ENCODE measurements at regions not wholly inside any gene's neighbourhood (a gene's known extent, or its start where the extent isn't known, plus 50 kb on each side); places are given as distances from the start of the nearest gene placed in this dataset.

GRCh38 chr6:92169506-92169905 is 1249.9 kb downstream of the EPHA7 start:
- no peaks in the 10 kb centered on the region for H3K36me3 ChIP-seq (ENCODE audit: control insufficient read depth in 3 of 3, insufficient read depth in 2 of 3, low read depth in 1 of 3, low read length in 3 of 3)
- DNase-seq, result no peak
- no peaks in the 10 kb centered on the region for H3K27me3 ChIP-seq (ENCODE audit: control insufficient read depth in 3 of 3, insufficient read depth in 3 of 3, low read length in 3 of 3)
- no peak for FAIRE-seq
- H3K4me1 ChIP-seq (ENCODE audit: control insufficient read depth in 3 of 3, insufficient read depth in 2 of 3, low read depth in 1 of 3, low read length in 2 of 3), result no peaks in the 10 kb centered on the region
- no peak overlapping the region for H3K27ac ChIP-seq (ENCODE audit: low read depth in 1 of 3, low read length in 2 of 3)
- no peak overlapping the region for H3K4me3 ChIP-seq (ENCODE audit: low read depth in 1 of 3, low read length in 3 of 3)
- H3K9me3 ChIP-seq (ENCODE audit: control insufficient read depth in 2 of 2, insufficient read depth in 1 of 2, low read depth in 1 of 2, low read length in 1 of 2), result no peaks in the 10 kb centered on the region
- 79 to 94% (median 87%) methylated on average over 1 of the region's 1 CpG for WGBS, 3 donors

DNA sequence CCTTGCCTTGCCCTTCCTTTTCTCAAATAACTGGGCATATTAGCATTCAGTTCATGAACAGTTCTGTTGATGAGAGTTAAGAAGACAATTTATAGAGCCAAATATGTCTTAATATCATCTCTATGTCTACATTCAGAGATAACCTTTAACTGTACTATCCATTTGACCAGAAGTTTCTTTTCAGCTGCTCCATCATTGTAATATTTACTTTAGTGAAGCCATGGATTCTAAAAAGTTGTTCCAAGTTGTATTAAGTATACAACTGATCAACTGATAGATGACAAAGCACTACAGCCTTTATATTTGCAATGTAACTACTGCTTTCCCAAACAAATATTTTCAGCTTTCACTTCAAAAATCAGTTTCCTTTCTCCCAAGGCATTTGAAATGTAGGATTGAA is 1252.7 kb downstream of the EPHA7 start:
- H3K4me3 ChIP-seq (ENCODE audit: low read depth in 1 of 3, low read length in 3 of 3), result no peak overlapping the region
- H3K27me3 ChIP-seq (ENCODE audit: control insufficient read depth in 3 of 3, insufficient read depth in 3 of 3, low read length in 3 of 3), result no peaks in the 10 kb centered on the region
- DNase-seq (no peak), FAIRE-seq (no peak)
- no peak overlapping the region for H3K27ac ChIP-seq (ENCODE audit: low read depth in 1 of 3, low read length in 2 of 3)
- no peaks in the 10 kb centered on the region for H3K36me3 ChIP-seq (ENCODE audit: control insufficient read depth in 3 of 3, insufficient read depth in 2 of 3, low read depth in 1 of 3, low read length in 3 of 3)
- no peaks in the 10 kb centered on the region for H3K4me1 ChIP-seq (ENCODE audit: control insufficient read depth in 3 of 3, insufficient read depth in 2 of 3, low read depth in 1 of 3, low read length in 2 of 3)
- no peaks in the 10 kb centered on the region for H3K9me3 ChIP-seq (ENCODE audit: control insufficient read depth in 2 of 2, insufficient read depth in 1 of 2, low read depth in 1 of 2, low read length in 1 of 2)

- Histone ChIP-seq H3K27ac (ENCODE audit: low read depth in 1 of 3, low read length in 2 of 3) (no peak overlapping the region), H3K9me3 (ENCODE audit: control insufficient read depth in 2 of 2, insufficient read depth in 1 of 2, low read depth in 1 of 2, low read length in 1 of 2) (no peaks in the 10 kb centered on the region), H3K4me3 (ENCODE audit: low read depth in 1 of 3, low read length in 3 of 3) (no peak overlapping the region), H3K4me1 (ENCODE audit: control insufficient read depth in 3 of 3, insufficient read depth in 2 of 3, low read depth in 1 of 3, low read length in 2 of 3) (no peaks in the 10 kb centered on the region), H3K27me3 (ENCODE audit: control insufficient read depth in 3 of 3, insufficient read depth in 3 of 3, low read length in 3 of 3) (no peaks in the 10 kb centered on the region), H3K36me3 (ENCODE audit: control insufficient read depth in 3 of 3, insufficient read depth in 2 of 3, low read depth in 1 of 3, low read length in 3 of 3) (no peaks in the 10 kb centered on the region)
- DNase-seq, result no peak
- FAIRE-seq, result no peak
These were observed 1257.4 kb downstream of the EPHA7 start for GRCh38 chr6:92161953-92162352.

DNA sequence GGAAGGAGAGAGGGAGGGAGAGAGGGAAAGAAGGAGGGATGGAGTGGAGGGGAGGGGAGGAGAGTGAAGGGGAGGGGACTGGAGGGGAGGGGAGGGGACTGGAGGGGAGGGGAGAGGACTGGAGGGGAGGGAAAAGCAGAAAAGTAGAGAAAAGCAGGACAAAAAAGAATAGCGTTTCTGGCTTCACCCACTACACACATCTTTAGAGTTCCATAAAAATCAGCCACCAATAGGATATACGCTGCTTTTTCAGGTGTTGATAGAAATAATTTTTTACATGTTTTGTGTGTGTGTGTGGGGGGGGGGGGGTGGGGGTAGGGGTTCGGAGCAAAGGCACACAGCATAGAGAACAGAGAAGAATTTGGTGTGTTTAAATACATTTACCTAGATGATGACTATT is 1259.1 kb downstream of the EPHA7 start:
- DNase-seq (no peak), FAIRE-seq (no peak)
- no peak overlapping the region for H3K27ac ChIP-seq (ENCODE audit: low read depth in 1 of 3, low read length in 2 of 3)
- no peak overlapping the region for H3K4me3 ChIP-seq (ENCODE audit: low read depth in 1 of 3, low read length in 3 of 3)
- 75 to 86% (median 83%) methylated on average over 3 of the region's 3 CpGs for WGBS, 3 donors
- no peaks in the 10 kb centered on the region for H3K9me3 ChIP-seq (ENCODE audit: control insufficient read depth in 2 of 2, insufficient read depth in 1 of 2, low read depth in 1 of 2, low read length in 1 of 2)
- H3K36me3 ChIP-seq (ENCODE audit: control insufficient read depth in 3 of 3, insufficient read depth in 2 of 3, low read depth in 1 of 3, low read length in 3 of 3), result no peaks in the 10 kb centered on the region
- H3K27me3 ChIP-seq (ENCODE audit: control insufficient read depth in 3 of 3, insufficient read depth in 3 of 3, low read length in 3 of 3), result no peaks in the 10 kb centered on the region
- H3K4me1 ChIP-seq (ENCODE audit: control insufficient read depth in 3 of 3, insufficient read depth in 2 of 3, low read depth in 1 of 3, low read length in 2 of 3), result no peaks in the 10 kb centered on the region

DNA sequence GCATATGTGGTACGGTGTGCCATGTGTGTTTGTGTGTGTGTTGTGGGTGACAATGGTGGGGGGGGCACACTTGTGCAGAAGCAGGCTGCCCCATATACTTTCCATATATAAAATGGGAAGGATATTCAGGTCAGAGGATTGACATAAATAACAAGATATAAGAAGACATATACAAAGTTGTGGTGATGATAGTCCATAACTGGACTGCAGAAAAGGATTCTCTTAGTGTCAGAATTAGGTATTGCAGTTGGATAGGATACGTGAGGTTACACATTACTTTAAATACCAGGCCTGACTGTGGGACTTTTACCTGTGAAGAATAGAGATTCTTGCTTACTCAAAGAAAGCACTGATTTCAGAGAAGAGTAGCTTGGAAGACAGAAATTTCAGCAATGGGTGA is 1260.3 kb downstream of the EPHA7 start:
- no peak for FAIRE-seq
- H3K36me3 ChIP-seq (ENCODE audit: control insufficient read depth in 3 of 3, insufficient read depth in 2 of 3, low read depth in 1 of 3, low read length in 3 of 3), result no peaks in the 10 kb centered on the region
- no peak for DNase-seq
- H3K4me3 ChIP-seq (ENCODE audit: low read depth in 1 of 3, low read length in 3 of 3), result no peak overlapping the region
- H3K9me3 ChIP-seq (ENCODE audit: control insufficient read depth in 2 of 2, insufficient read depth in 1 of 2, low read depth in 1 of 2, low read length in 1 of 2), result no peaks in the 10 kb centered on the region
- H3K27me3 ChIP-seq (ENCODE audit: control insufficient read depth in 3 of 3, insufficient read depth in 3 of 3, low read length in 3 of 3), result no peaks in the 10 kb centered on the region
- no peak overlapping the region for H3K27ac ChIP-seq (ENCODE audit: low read depth in 1 of 3, low read length in 2 of 3)
- 68 to 89% (median 83%) methylated on average over 2 of the region's 2 CpGs for WGBS, 3 donors
- H3K4me1 ChIP-seq (ENCODE audit: control insufficient read depth in 3 of 3, insufficient read depth in 2 of 3, low read depth in 1 of 3, low read length in 2 of 3), result no peaks in the 10 kb centered on the region

DNA sequence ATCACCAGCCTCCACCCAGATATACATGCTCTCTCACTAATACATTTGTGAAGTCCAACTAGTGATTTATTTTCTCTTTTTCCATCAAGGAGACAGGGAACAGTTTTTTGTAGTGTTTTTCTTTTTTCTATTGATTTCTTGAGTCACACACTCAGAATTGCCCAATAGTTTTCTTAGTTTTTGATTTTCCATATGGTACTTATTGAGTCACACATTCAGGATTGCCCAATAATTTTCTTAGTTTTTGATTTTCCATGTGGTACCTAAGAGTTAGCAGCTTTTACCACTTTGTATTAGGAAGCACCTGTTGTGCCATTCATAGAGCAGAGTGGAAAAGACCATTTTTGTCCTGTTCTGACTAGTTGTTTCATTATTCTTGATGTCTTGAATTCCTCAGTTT is 1268.8 kb downstream of the EPHA7 start:
- no peak for FAIRE-seq
- H3K27me3 ChIP-seq (ENCODE audit: control insufficient read depth in 3 of 3, insufficient read depth in 3 of 3, low read length in 3 of 3), result no peaks in the 10 kb centered on the region
- H3K36me3 ChIP-seq (ENCODE audit: control insufficient read depth in 3 of 3, insufficient read depth in 2 of 3, low read depth in 1 of 3, low read length in 3 of 3), result no peaks in the 10 kb centered on the region
- no peaks in the 10 kb centered on the region for H3K4me1 ChIP-seq (ENCODE audit: control insufficient read depth in 3 of 3, insufficient read depth in 2 of 3, low read depth in 1 of 3, low read length in 2 of 3)
- H3K4me3 ChIP-seq (ENCODE audit: low read depth in 1 of 3, low read length in 3 of 3), result no peak overlapping the region
- DNase-seq, result no peak
- H3K9me3 ChIP-seq (ENCODE audit: control insufficient read depth in 2 of 2, insufficient read depth in 1 of 2, low read depth in 1 of 2, low read length in 1 of 2), result no peaks in the 10 kb centered on the region
- no peak overlapping the region for H3K27ac ChIP-seq (ENCODE audit: low read depth in 1 of 3, low read length in 2 of 3)

- H3K4me1 ChIP-seq (ENCODE audit: control insufficient read depth in 3 of 3, insufficient read depth in 2 of 3, low read depth in 1 of 3, low read length in 2 of 3), result no peaks in the 10 kb centered on the region
- no peak overlapping the region for H3K27ac ChIP-seq (ENCODE audit: low read depth in 1 of 3, low read length in 2 of 3)
- H3K4me3 ChIP-seq (ENCODE audit: low read depth in 1 of 3, low read length in 3 of 3), result no peak overlapping the region
- DNase-seq, result no peak
- FAIRE-seq, result no peak
- H3K9me3 ChIP-seq (ENCODE audit: control insufficient read depth in 2 of 2, insufficient read depth in 1 of 2, low read depth in 1 of 2, low read length in 1 of 2), result no peaks in the 10 kb centered on the region
- no peaks in the 10 kb centered on the region for H3K27me3 ChIP-seq (ENCODE audit: control insufficient read depth in 3 of 3, insufficient read depth in 3 of 3, low read length in 3 of 3)
- 69 to 83% (median 79%) methylated on average over 1 of the region's 1 CpG for WGBS, 3 donors
- no peaks in the 10 kb centered on the region for H3K36me3 ChIP-seq (ENCODE audit: control insufficient read depth in 3 of 3, insufficient read depth in 2 of 3, low read depth in 1 of 3, low read length in 3 of 3)
These were observed 1272.1 kb downstream of the EPHA7 start for GRCh38 chr6:92147246-92147645.

- H3K4me3 ChIP-seq (ENCODE audit: low read depth in 1 of 3, low read length in 3 of 3), result no peak overlapping the region
- no peaks in the 10 kb centered on the region for H3K4me1 ChIP-seq (ENCODE audit: control insufficient read depth in 3 of 3, insufficient read depth in 2 of 3, low read depth in 1 of 3, low read length in 2 of 3)
- DNase-seq, result peak in 1 of 2 donors; percentile 20
- no peaks in the 10 kb centered on the region for H3K9me3 ChIP-seq (ENCODE audit: control insufficient read depth in 2 of 2, insufficient read depth in 1 of 2, low read depth in 1 of 2, low read length in 1 of 2)
- FAIRE-seq, result no peak
- no peak overlapping the region for H3K27ac ChIP-seq (ENCODE audit: low read depth in 1 of 3, low read length in 2 of 3)
- H3K36me3 ChIP-seq (ENCODE audit: control insufficient read depth in 3 of 3, insufficient read depth in 2 of 3, low read depth in 1 of 3, low read length in 3 of 3), result no peaks in the 10 kb centered on the region
- no peaks in the 10 kb centered on the region for H3K27me3 ChIP-seq (ENCODE audit: control insufficient read depth in 3 of 3, insufficient read depth in 3 of 3, low read length in 3 of 3)
- 6 to 32% (median 10%) methylated on average over 1 of the region's 1 CpG for whole genome bisulfite sequencing, 3 donors
These were observed 1279.8 kb downstream of the EPHA7 start for GRCh38 chr6:92139601-92140000.

DNA sequence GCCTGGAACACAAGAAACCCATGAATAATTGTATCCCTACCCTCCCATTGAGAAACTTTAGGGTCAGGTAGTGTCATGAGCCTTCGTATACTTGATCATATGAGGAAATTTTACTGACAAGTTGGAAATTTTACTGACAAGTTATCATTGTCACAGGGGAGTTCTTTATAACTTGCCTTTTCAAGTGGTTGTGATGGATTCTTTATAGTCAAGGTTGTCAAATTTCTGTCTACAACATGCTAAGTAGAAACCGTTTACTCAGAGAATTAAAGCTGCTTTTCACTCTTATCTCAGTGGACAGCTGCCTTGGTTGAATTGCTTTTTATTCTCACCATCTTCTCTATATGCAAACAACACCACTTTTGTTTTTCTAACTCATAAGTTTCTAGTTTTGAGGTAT is 1286.4 kb downstream of the EPHA7 start:
- H3K27ac ChIP-seq (ENCODE audit: low read depth in 1 of 3, low read length in 2 of 3), result no peak overlapping the region
- 52 to 70% (median 53%) methylated on average over 2 of the region's 2 CpGs for WGBS, 3 donors
- DNase-seq (peak in 1 of 2 donors; percentile 2), FAIRE-seq (no peak)
- no peaks in the 10 kb centered on the region for H3K9me3 ChIP-seq (ENCODE audit: control insufficient read depth in 2 of 2, insufficient read depth in 1 of 2, low read depth in 1 of 2, low read length in 1 of 2)
- no peaks in the 10 kb centered on the region for H3K27me3 ChIP-seq (ENCODE audit: control insufficient read depth in 3 of 3, insufficient read depth in 3 of 3, low read length in 3 of 3)
- H3K4me1 ChIP-seq (ENCODE audit: control insufficient read depth in 3 of 3, insufficient read depth in 2 of 3, low read depth in 1 of 3, low read length in 2 of 3), result no peaks in the 10 kb centered on the region
- H3K4me3 ChIP-seq (ENCODE audit: low read depth in 1 of 3, low read length in 3 of 3), result no peak overlapping the region
- H3K36me3 ChIP-seq (ENCODE audit: control insufficient read depth in 3 of 3, insufficient read depth in 2 of 3, low read depth in 1 of 3, low read length in 3 of 3), result no peaks in the 10 kb centered on the region
